ENCODE measurements at regions not wholly inside any gene's neighbourhood (a gene's known extent, or its start where the extent isn't known, plus 50 kb on each side); places are given as distances from the start of the nearest gene placed in this dataset.

DNA sequence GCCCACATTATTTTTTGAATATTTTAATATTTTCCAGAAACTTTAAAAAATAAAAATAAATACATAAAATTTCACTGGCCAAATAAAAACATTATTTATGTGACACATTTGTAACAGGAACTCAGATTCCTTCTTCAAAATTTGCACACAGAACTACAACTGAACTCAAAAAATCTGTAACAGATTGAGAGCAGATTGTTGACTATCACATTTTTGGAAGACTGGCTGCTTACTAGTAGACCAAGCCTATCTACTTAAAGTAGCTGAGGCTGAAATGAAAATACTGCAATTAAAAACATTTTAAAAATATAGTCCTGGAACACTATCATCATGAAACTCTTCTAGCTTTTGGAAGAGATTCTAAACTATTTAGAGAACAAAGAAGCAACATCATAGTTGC is 203.9 kb downstream of the SH3BGRL start:
- no peaks in the 10 kb centered on the region for H3K36me3 ChIP-seq (replicated peaks in 1 of 2; ENCODE audit: control insufficient read depth in 1 of 2, insufficient read depth in 2 of 2, low read length in 2 of 2)
- TF ChIP-seq ZFP62 (CRISPR knock-in tag; IDR thresholded peaks at IDR 0.05) (no peak), ZNF20 (CRISPR knock-in tag; IDR thresholded peaks at IDR 0.05) (no peak), ZNF737 (CRISPR knock-in tag; IDR thresholded peaks at IDR 0.05; ENCODE audit: borderline replicate concordance) (no peak), ZBTB38 (CRISPR knock-in tag; IDR thresholded peaks at IDR 0.05) (no peak), MIER2 (CRISPR knock-in tag; IDR thresholded peaks at IDR 0.05) (no peak), HIC2 (CRISPR knock-in tag; IDR thresholded peaks at IDR 0.05; ENCODE audit: low read depth) (no peak), MED1 (CRISPR knock-in tag; IDR thresholded peaks at IDR 0.05) (no peak), ZNF556 (CRISPR knock-in tag; IDR thresholded peaks at IDR 0.05; ENCODE audit: borderline replicate concordance) (no peak), SMYD3 (CRISPR knock-in tag; IDR thresholded peaks at IDR 0.05) (no peak), TP53 (CRISPR knock-in tag; conservative IDR thresholded peaks at IDR 0.05) (no peak), ZKSCAN8 (CRISPR knock-in tag; IDR thresholded peaks at IDR 0.05; ENCODE audit: borderline replicate concordance) (no peak)
- TF ChIP-seq, protein P1, sequence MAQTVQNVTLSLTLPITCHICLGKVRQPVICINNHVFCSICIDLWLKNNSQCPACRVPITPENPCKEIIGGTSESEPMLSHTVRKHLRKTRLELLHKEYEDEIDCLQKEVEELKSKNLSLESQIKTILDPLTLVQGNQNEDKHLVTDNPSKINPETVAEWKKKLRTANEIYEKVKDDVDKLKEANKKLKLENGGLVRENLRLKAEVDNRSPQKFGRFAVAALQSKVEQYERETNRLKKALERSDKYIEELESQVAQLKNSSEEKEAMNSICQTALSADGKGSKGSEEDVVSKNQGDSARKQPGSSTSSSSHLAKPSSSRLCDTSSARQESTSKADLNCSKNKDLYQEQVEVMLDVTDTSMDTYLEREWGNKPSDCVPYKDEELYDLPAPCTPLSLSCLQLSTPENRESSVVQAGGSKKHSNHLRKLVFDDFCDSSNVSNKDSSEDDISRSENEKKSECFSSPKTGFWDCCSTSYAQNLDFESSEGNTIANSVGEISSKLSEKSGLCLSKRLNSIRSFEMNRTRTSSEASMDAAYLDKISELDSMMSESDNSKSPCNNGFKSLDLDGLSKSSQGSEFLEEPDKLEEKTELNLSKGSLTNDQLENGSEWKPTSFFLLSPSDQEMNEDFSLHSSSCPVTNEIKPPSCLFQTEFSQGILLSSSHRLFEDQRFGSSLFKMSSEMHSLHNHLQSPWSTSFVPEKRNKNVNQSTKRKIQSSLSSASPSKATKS (CRISPR knock-in tag; IDR thresholded peaks at IDR 0.05), result no peak
- TF ChIP-seq, protein P2, sequence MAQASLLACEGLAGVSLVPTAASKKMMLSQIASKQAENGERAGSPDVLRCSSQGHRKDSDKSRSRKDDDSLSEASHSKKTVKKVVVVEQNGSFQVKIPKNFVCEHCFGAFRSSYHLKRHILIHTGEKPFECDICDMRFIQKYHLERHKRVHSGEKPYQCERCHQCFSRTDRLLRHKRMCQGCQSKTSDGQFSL (CRISPR knock-in tag; IDR thresholded peaks at IDR 0.05), result no peak
- H3K27ac ChIP-seq (ENCODE audit: extremely low read length, insufficient read depth, low read length), result no peak overlapping the region
- H3K9me3 ChIP-seq (ENCODE audit: low read length), result no peaks in the 10 kb centered on the region
- CTCF ChIA-PET (ENCODE audit: low intra/inter-chr PET ratio, low total read pairs), result no interaction called here
- H2AFZ ChIP-seq (ENCODE audit: low read length), result no peak overlapping the region
- no peaks in the 10 kb centered on the region for H3K79me2 ChIP-seq (ENCODE audit: insufficient read depth, low read length)
- H3K4me3 ChIP-seq (replicated peaks in 1 of 3; ENCODE audit: insufficient read depth in 1 of 3, low read depth in 2 of 3, low read length in 3 of 3), result no peak overlapping the region
- POLR2A ChIA-PET, result no interaction called here
- in situ Hi-C loops (cut with HindIII; ENCODE audit: extremely low pct_ligation_motif_present, low pct_unique_long_range_greater_than_20kb), result no loop called here
- intact Hi-C loops (cut with micrococcal nuclease; ENCODE audit: unreplicated experiment), result no loop called here
- no peaks in the 10 kb centered on the region for H4K20me1 ChIP-seq (ENCODE audit: insufficient read depth, low read length)
- no TSS peak for BruUV-seq (replicated peaks)
- no peak overlapping the region for H3K9ac ChIP-seq (ENCODE audit: insufficient read depth, low read depth, low read length)
- DNase-seq (ENCODE audit: low spot score), result no peak
- no peaks in the 10 kb centered on the region for H3K27me3 ChIP-seq (ENCODE audit: control insufficient read depth in 1 of 2, insufficient read depth in 2 of 2, low read length in 2 of 2)
- no peaks in the 10 kb centered on the region for H3K4me1 ChIP-seq (ENCODE audit: insufficient read depth, low read length)
- no peak for FAIRE-seq
- no peak overlapping the region for H3K4me2 ChIP-seq (ENCODE audit: low read depth, low read length)
- no peak for ATAC-seq
